Astrocyte (in vitro differentiated cells and primary cell): ENCODE measurements at regions not wholly inside any gene's neighbourhood (a gene's known extent, or its start where the extent isn't known, plus 50 kb on each side); places are given as distances from the start of the nearest gene placed in this dataset.

Experiments used
- DNase-seq: peaks from one replicate; pipeline ENCODE4 v3.0.0-alpha.2; 2010; ENCODE audit warnings: low read depth
- FAIRE-seq: peaks from 2 replicates; lab custom pipeline; 2011; peaks lifted over from hg19 to GRCh38; lab: Jason Lieb, UNC
- H2AFZ ChIP-seq: 2 replicates; pipeline ENCODE4 v1.6.0; 2012; ENCODE audit warnings: low read depth, low read length, inconsistent platforms
- H3K27ac ChIP-seq: 2 replicates; pipeline ENCODE4 v1.5.1; 2011; ENCODE audit warnings: low read depth, low read length, inconsistent platforms
- H3K27me3 ChIP-seq: 2 replicates; pipeline ENCODE4 v1.6.0; 2011; ENCODE audit warnings: low read length, inconsistent platforms; ENCODE audit not compliant: insufficient read depth
- H3K36me3 ChIP-seq: 2 replicates; pipeline ENCODE4 v1.5.1; 2011; ENCODE audit warnings: low read length, inconsistent platforms; ENCODE audit not compliant: insufficient read depth
- H3K4me1 ChIP-seq: 2 replicates; pipeline ENCODE4 v1.5.1; 2011; ENCODE audit warnings: low read length, inconsistent platforms; ENCODE audit not compliant: insufficient read depth
- H3K4me2 ChIP-seq: 2 replicates; pipeline ENCODE4 v1.6.0; 2012; ENCODE audit warnings: low read length, inconsistent platforms
- H3K4me3 ChIP-seq: 2 replicates; pipeline ENCODE4 v1.5.1; 2011; ENCODE audit warnings: low read depth, mild to moderate bottlenecking, low read length, inconsistent platforms; ENCODE audit not compliant: insufficient read depth
- H3K79me2 ChIP-seq: 2 replicates; pipeline ENCODE4 v1.6.0; 2012; ENCODE audit warnings: mild to moderate bottlenecking, low read length, inconsistent platforms; ENCODE audit not compliant: insufficient read depth
- H3K9ac ChIP-seq: 2 replicates; pipeline ENCODE4 v1.6.0; 2012; ENCODE audit warnings: mild to moderate bottlenecking, low read length, inconsistent platforms
- H3K9me3 ChIP-seq: 2 replicates; pipeline ENCODE4 v1.5.1; 2012; ENCODE audit warnings: low read depth, mild to moderate bottlenecking, low read length, inconsistent platforms; ENCODE audit not compliant: insufficient read depth
- H4K20me1 ChIP-seq: 2 replicates; pipeline ENCODE4 v1.6.0; 2012; ENCODE audit warnings: low read length, inconsistent platforms; ENCODE audit not compliant: insufficient read depth
- H3K27ac Mint-ChIP-seq: one replicate; pipeline ENCODE4 v1.8.0; 2021; ENCODE audit warnings: mild to moderate bottlenecking, mixed read lengths; ENCODE audit not compliant: unreplicated experiment
- H3K27me3 Mint-ChIP-seq: one replicate; pipeline ENCODE4 v1.8.0; 2021; ENCODE audit warnings: low read depth, mixed read lengths; ENCODE audit not compliant: unreplicated experiment
- H3K36me3 Mint-ChIP-seq: one replicate; pipeline ENCODE4 v1.8.0; 2021; ENCODE audit warnings: low read depth, mixed read lengths; ENCODE audit not compliant: unreplicated experiment
- H3K4me1 Mint-ChIP-seq: one replicate; pipeline ENCODE4 v1.8.0; 2021; ENCODE audit warnings: low read depth, mixed read lengths; ENCODE audit not compliant: unreplicated experiment
- H3K4me3 Mint-ChIP-seq: one replicate; pipeline ENCODE4 v1.8.0; 2021; ENCODE audit warnings: mild to moderate bottlenecking, moderate library complexity, mixed read lengths; ENCODE audit not compliant: unreplicated experiment
- H3K9me3 Mint-ChIP-seq: one replicate; pipeline ENCODE4 v1.8.0; 2021; ENCODE audit warnings: mild to moderate bottlenecking, mixed read lengths; ENCODE audit not compliant: unreplicated experiment
- CTCF ChIP-seq: IDR thresholded peaks from 2 replicates; pipeline ENCODE4 v1.5.1; 2011; ENCODE audit warnings: low read depth, mild to moderate bottlenecking, inconsistent platforms, low read length, moderate library complexity; ENCODE audit not compliant: insufficient read depth
- EZH2 ChIP-seq: IDR thresholded peaks from 2 replicates; pipeline ENCODE4 v1.6.1; 2012; ENCODE audit warnings: mild to moderate bottlenecking, low read length, inconsistent platforms; ENCODE audit not compliant: insufficient read depth

- no peak for DNase-seq
- Histone ChIP-seq H3K4me2 (no peak overlapping the region), H2AFZ (no peak overlapping the region), H3K27ac (no peak overlapping the region), H3K9me3 (no peaks in the 10 kb centered on the region), H3K27me3 (no peaks in the 10 kb centered on the region), H3K4me1 (no peaks in the 10 kb centered on the region), H4K20me1 (no peaks in the 10 kb centered on the region), H3K4me3 (no peak overlapping the region), H3K36me3 (no peaks in the 10 kb centered on the region), H3K9ac (no peak overlapping the region), H3K79me2 (no peaks in the 10 kb centered on the region)
- Mint-ChIP-seq H3K9me3 (no peaks in the 10 kb centered on the region), H3K27ac (no peak overlapping the region), H3K27me3 (no peaks in the 10 kb centered on the region), H3K4me3 (no peak overlapping the region), H3K4me1 (no peaks in the 10 kb centered on the region), H3K36me3 (no peaks in the 10 kb centered on the region)
- FAIRE-seq, result no peak
- TF ChIP-seq EZH2 (no peak), CTCF (no peak)
Measured at GRCh38 chr1:81069856-81070255, 730.9 kb upstream of the ADGRL2 start.

GRCh38 chr1:81068726-81069125 is 732.0 kb upstream of the ADGRL2 start:
- H3K9me3 ChIP-seq, result no peaks in the 10 kb centered on the region
- H2AFZ ChIP-seq, result no peak overlapping the region
- DNase-seq (no peak), FAIRE-seq (no peak)
- H3K79me2 ChIP-seq, result no peaks in the 10 kb centered on the region
- Mint-ChIP-seq H3K36me3 (no peaks in the 10 kb centered on the region), H3K27me3 (no peaks in the 10 kb centered on the region), H3K4me1 (no peaks in the 10 kb centered on the region), H3K27ac (no peak overlapping the region), H3K4me3 (no peak overlapping the region), H3K9me3 (no peaks in the 10 kb centered on the region)
- H3K4me1 ChIP-seq, result no peaks in the 10 kb centered on the region
- TF ChIP-seq CTCF (no peak), EZH2 (no peak)
- no peaks in the 10 kb centered on the region for H3K27me3 ChIP-seq
- no peak overlapping the region for H3K27ac ChIP-seq
- H3K36me3 ChIP-seq, result no peaks in the 10 kb centered on the region
- no peak overlapping the region for H3K9ac ChIP-seq
- no peak overlapping the region for H3K4me2 ChIP-seq
- H4K20me1 ChIP-seq, result no peaks in the 10 kb centered on the region
- H3K4me3 ChIP-seq, result no peak overlapping the region

GRCh38 chr1:81053826-81054225 is 746.9 kb upstream of the ADGRL2 start:
- Histone ChIP-seq H3K27me3 (no peaks in the 10 kb centered on the region), H3K4me2 (no peak overlapping the region), H3K4me1 (no peaks in the 10 kb centered on the region), H3K36me3 (no peaks in the 10 kb centered on the region), H4K20me1 (no peaks in the 10 kb centered on the region), H2AFZ (no peak overlapping the region), H3K9me3 (no peaks in the 10 kb centered on the region), H3K9ac (no peak overlapping the region), H3K27ac (no peak overlapping the region), H3K4me3 (no peak overlapping the region), H3K79me2 (no peaks in the 10 kb centered on the region)
- Mint-ChIP-seq H3K27ac (no peak overlapping the region), H3K9me3 (no peaks in the 10 kb centered on the region), H3K4me1 (no peaks in the 10 kb centered on the region), H3K36me3 (no peaks in the 10 kb centered on the region), H3K4me3 (no peak overlapping the region), H3K27me3 (no peaks in the 10 kb centered on the region)
- FAIRE-seq (no peak), DNase-seq (no peak)
- TF ChIP-seq EZH2, result no peak
- TF ChIP-seq CTCF, result no peak
